Common myeloid progenitor, CD34-positive (primary cell): ENCODE measurements at regions not wholly inside any gene's neighbourhood (a gene's known extent, or its start where the extent isn't known, plus 50 kb on each side); places are given as distances from the start of the nearest gene placed in this dataset.

ENCODE experiments used
- CTCF ChIA-PET: fragments of 350-600 bp; sonication (Branson Sonifier 250); formaldehyde crosslinking; loops from one replicate; lab custom pipeline; 2021; ENCODE audit warnings: antibody characterized with exemption; lab: Charles Lee
- POLR2A ChIA-PET: fragments of 350-600 bp; sonication (Branson Sonifier 250); formaldehyde crosslinking; loops from one replicate; lab custom pipeline; 2021; ENCODE audit warnings: antibody characterized with exemption; lab: Charles Lee
- DNase-seq, 3 donors: peaks; one replicate each; pipeline versions ENCODE4 v3.0.0 to v3.0.0-alpha.2; 2013
- H3K27ac ChIP-seq, 2 experiments: 1 replicate in 1 of 2; 2 replicates in 1 of 2; pipeline ENCODE4 v1.7.0; 2013; ENCODE audit warnings: inconsistent platforms in 2 of 2, low read length in 2 of 2, mild to moderate bottlenecking in 2 of 2, low read depth in 1 of 2, moderate library complexity in 1 of 2; ENCODE audit not compliant: severe bottlenecking in 2 of 2, insufficient read depth in 1 of 2, poor library complexity in 1 of 2
- H3K27me3 ChIP-seq, 5 experiments: replicated peaks in 2 of 5; 1 replicate in 3 of 5; 2 replicates in 2 of 5; pipeline versions ENCODE4 v1.6.1 to v1.7.0; 2013; ENCODE audit warnings: low read length in 4 of 5, mild to moderate bottlenecking in 2 of 5, moderate library complexity in 2 of 5, inconsistent platforms in 1 of 5; ENCODE audit not compliant: insufficient read depth in 5 of 5, control insufficient read depth in 4 of 5
- H3K36me3 ChIP-seq, 4 experiments: 1 replicate in 2 of 4; 2 replicates in 2 of 4; pipeline versions ENCODE4 v1.6.1 to v1.7.0; 2013; ENCODE audit warnings: low read length in 3 of 4, control low read depth in 1 of 4, mild to moderate bottlenecking in 1 of 4; ENCODE audit not compliant: control insufficient read depth in 4 of 4, insufficient read depth in 4 of 4
- H3K4me1 ChIP-seq, 4 experiments: 1 replicate in 3 of 4; 2 replicates in 1 of 4; pipeline versions ENCODE4 v1.6.1 to v1.7.1; 2013; ENCODE audit warnings: low read length in 3 of 4, mild to moderate bottlenecking in 3 of 4, control low read depth in 1 of 4, inconsistent platforms in 1 of 4, moderate library complexity in 1 of 4; ENCODE audit not compliant: control insufficient read depth in 4 of 4, insufficient read depth in 4 of 4; ENCODE audit errors: control extremely low read depth in 1 of 4
- H3K4me3 ChIP-seq, 7 experiments: 1 replicate in 4 of 7; 2 replicates in 3 of 7; pipeline versions ENCODE4 v1.5.1 to v1.7.0; 2013; ENCODE audit warnings: mild to moderate bottlenecking in 7 of 7, low read length in 6 of 7, moderate library complexity in 6 of 7, inconsistent platforms in 2 of 7, low read depth in 2 of 7, control low read depth in 1 of 7; ENCODE audit not compliant: insufficient read depth in 4 of 7, control insufficient read depth in 1 of 7; ENCODE audit errors: extremely low read depth in 1 of 7
- H3K9me3 ChIP-seq, 5 experiments: 1 replicate in 4 of 5; 2 replicates in 1 of 5; pipeline versions ENCODE4 v1.6.1 to v1.7.1; 2013; ENCODE audit warnings: low read length in 4 of 5, mild to moderate bottlenecking in 2 of 5, inconsistent platforms in 1 of 5, low read depth in 1 of 5, moderate library complexity in 1 of 5; ENCODE audit not compliant: control insufficient read depth in 4 of 5, insufficient read depth in 2 of 5; ENCODE audit errors: control extremely low read depth in 1 of 5
- WGBS: methylation state at CpG from one replicate; pipeline ENCODE4 v1.1.5; 2013; ENCODE audit not compliant: insufficient coverage; 5-methylcytosine and 5-hydroxymethylcytosine counted together

GRCh38 chr18:42436222-42436765, 481.3 kb downstream of the PIK3C3 start:
- ChIA-PET CTCF (no interaction called here), POLR2A (no interaction called here)
- Histone ChIP-seq H3K9me3 (no peaks in the 10 kb centered on the region), H3K36me3 (no peaks in the 10 kb centered on the region), H3K4me1 (no peaks in the 10 kb centered on the region), H3K27me3 (no peaks in the 10 kb centered on the region), H3K4me3 (no peak overlapping the region), H3K27ac (no peak overlapping the region)
- no peak for DNase-seq
- no CpG with 5 or more reads among the region's 1 CpG for WGBS

- ChIA-PET CTCF (no interaction called here), POLR2A (no interaction called here)
- Histone ChIP-seq H3K4me1 (no peaks in the 10 kb centered on the region), H3K9me3 (no peaks in the 10 kb centered on the region), H3K27me3 (no peaks in the 10 kb centered on the region), H3K4me3 (no peak overlapping the region), H3K36me3 (no peaks in the 10 kb centered on the region), H3K27ac (no peak overlapping the region)
- 96% methylated on average over 4 of the region's 5 CpGs for WGBS
- DNase-seq, result no peak
Observed at GRCh38 chr18:42437001-42437400, 482.0 kb downstream of the PIK3C3 start.

- Histone ChIP-seq H3K9me3 (no peaks in the 10 kb centered on the region), H3K27ac (no peak overlapping the region), H3K36me3 (no peaks in the 10 kb centered on the region), H3K27me3 (no peaks in the 10 kb centered on the region), H3K4me1 (no peaks in the 10 kb centered on the region), H3K4me3 (no peak overlapping the region)
- no peak for DNase-seq
- CTCF ChIA-PET, result no interaction called here
- POLR2A ChIA-PET, result no interaction called here
- 90% methylated on average over 1 of the region's 2 CpGs for WGBS
Observed at GRCh38 chr18:42437646-42438045, 482.6 kb downstream of the PIK3C3 start.

DNA sequence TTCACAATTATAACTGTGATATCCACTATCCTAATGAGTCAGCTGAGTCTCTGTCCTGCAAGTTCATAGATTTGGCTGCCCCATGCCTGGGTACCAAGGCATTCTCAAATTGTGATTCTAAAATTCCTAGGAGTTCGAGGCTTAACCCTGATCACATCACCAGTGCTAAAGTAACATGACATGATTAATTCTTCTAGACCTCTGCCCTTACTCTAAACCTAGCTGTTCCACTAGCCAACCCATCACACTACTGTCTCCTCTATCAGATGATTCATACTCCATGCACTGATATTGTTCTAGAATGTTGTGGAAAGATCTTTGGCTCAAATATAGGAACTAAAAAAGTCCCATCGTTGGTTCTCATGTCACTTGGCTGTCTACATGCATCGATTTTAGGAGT, 487.6 kb downstream of the PIK3C3 start:
- Histone ChIP-seq H3K27ac (no peak overlapping the region), H3K4me1 (no peaks in the 10 kb centered on the region), H3K4me3 (no peak overlapping the region), H3K9me3 (peaks cover 0 to 9% (median 2%) of the 10 kb centered on the region in 5 experiments), H3K36me3 (no peaks in the 10 kb centered on the region), H3K27me3 (no peaks in the 10 kb centered on the region)
- DNase-seq, result no peak
- CTCF ChIA-PET, result no interaction called here
- 93% methylated on average over 3 of the region's 3 CpGs for WGBS
- POLR2A ChIA-PET, result no interaction called here

- Histone ChIP-seq H3K4me3 (no peak overlapping the region), H3K4me1 (no peaks in the 10 kb centered on the region), H3K27ac (no peak overlapping the region), H3K36me3 (no peaks in the 10 kb centered on the region), H3K9me3 (peaks cover 0 to 13% (median 4%) of the 10 kb centered on the region in 5 experiments), H3K27me3 (no peaks in the 10 kb centered on the region)
- ChIA-PET POLR2A (no interaction called here), CTCF (no interaction called here)
- no peak for DNase-seq
- WGBS, result 67% methylated on average over 1 of the region's 1 CpG
Observed at GRCh38 chr18:42444349-42444748, 489.3 kb downstream of the PIK3C3 start.

- Histone ChIP-seq H3K4me1 (no peaks in the 10 kb centered on the region), H3K9me3 (peaks cover 0 to 13% (median 4%) of the 10 kb centered on the region in 5 experiments), H3K27ac (no peak overlapping the region), H3K36me3 (no peaks in the 10 kb centered on the region), H3K4me3 (no peak overlapping the region), H3K27me3 (no peaks in the 10 kb centered on the region)
- ChIA-PET POLR2A (no interaction called here), CTCF (no interaction called here)
- no CpG with 5 or more reads among the region's 2 CpGs for WGBS
- DNase-seq, result no peak
Observed at GRCh38 chr18:42445359-42445758, 490.3 kb downstream of the PIK3C3 start.

GRCh38 chr18:42446195-42446594, 491.2 kb downstream of the PIK3C3 start:
- peaks cover 0 to 13% (median 4%) of the 10 kb centered on the region in 5 experiments for H3K9me3 ChIP-seq
- no peak overlapping the region for H3K27ac ChIP-seq
- no peaks in the 10 kb centered on the region for H3K36me3 ChIP-seq
- H3K4me1 ChIP-seq, result no peaks in the 10 kb centered on the region
- H3K27me3 ChIP-seq, result no peaks in the 10 kb centered on the region
- CTCF ChIA-PET, result no interaction called here
- H3K4me3 ChIP-seq, result no peak overlapping the region
- no peak for DNase-seq
- POLR2A ChIA-PET, result no interaction called here
